ENCODE measurements at regions not wholly inside any gene's neighbourhood (a gene's known extent, or its start where the extent isn't known, plus 50 kb on each side); places are given as distances from the start of the nearest gene placed in this dataset.

DNA sequence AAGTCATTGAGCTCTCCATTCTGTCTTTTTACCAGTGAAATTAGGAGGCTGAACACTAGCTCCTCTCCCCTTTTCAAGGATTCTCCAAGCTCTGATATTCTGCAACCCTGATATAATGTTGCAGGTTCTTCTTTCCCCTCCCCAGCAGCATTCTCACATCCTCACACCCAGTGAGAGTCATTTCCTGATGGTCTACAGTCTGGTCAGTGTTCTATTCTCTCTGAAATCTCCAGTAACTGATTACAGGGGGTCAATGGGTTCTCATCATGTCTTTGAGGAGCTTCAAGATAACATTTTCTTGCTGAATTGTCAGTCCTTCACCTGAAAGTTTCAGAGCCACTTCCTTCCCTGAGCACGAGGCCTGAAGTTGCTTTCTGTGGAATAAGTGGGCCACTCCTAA lies 299.4 kb downstream of the PTEN start:
- no peaks in the 10 kb centered on the region for H3K79me1 ChIP-seq (ENCODE audit: low read depth, low read length)
- H3K23ac ChIP-seq (ENCODE audit: insufficient read length): no peak overlapping the region
- H2BK15ac ChIP-seq (ENCODE audit: low read length): no peak overlapping the region
- no peak overlapping the region for H3K18ac ChIP-seq (ENCODE audit: extremely low read depth, low read length)
- CTCF ChIA-PET (ENCODE audit: partially characterized antibody): interaction anchor here (1.7 kb wide), 1 partner anchor 12 kb away, joined by 3 read pairs; no protein-coding TSS in a partner anchor
- H3K9me3 ChIP-seq (ENCODE audit: insufficient read depth in 2 of 2, low read depth in 1 of 2, low read length in 1 of 2): no peaks in the 10 kb centered on the region
- H3K4me3 ChIP-seq (ENCODE audit: extremely low read depth in 1 of 4, insufficient read depth in 2 of 4, low read depth in 3 of 4, low read length in 4 of 4): no peak overlapping the region
- no peak overlapping the region for H4K8ac ChIP-seq (ENCODE audit: extremely low read depth, insufficient read depth, low read length)
- POLR2A ChIA-PET (ENCODE audit: partially characterized antibody): interaction anchor here (0.6 kb wide), 1 partner anchor 368 kb away, joined by 3 read pairs; no protein-coding TSS in a partner anchor
- no peaks in the 10 kb centered on the region for H3K36me3 ChIP-seq (ENCODE audit: control insufficient read depth in 2 of 4, insufficient read depth in 4 of 4, low read length in 3 of 4)
- no peak overlapping the region for H3K9ac ChIP-seq (replicated peaks in 1 of 4; ENCODE audit: extremely low read depth in 1 of 4, low read depth in 3 of 4, low read length in 3 of 4)
- H3K4ac ChIP-seq (replicated peaks; ENCODE audit: insufficient read length, low read depth, low read length): no peak overlapping the region
- H3K4me2 ChIP-seq (ENCODE audit: insufficient read depth in 1 of 2, low read depth in 2 of 2, low read length in 2 of 2): no peak overlapping the region
- no peak overlapping the region for H2BK5ac ChIP-seq (ENCODE audit: low read depth, low read length)
- no peak overlapping the region for H4K5ac ChIP-seq (ENCODE audit: insufficient read length, low read depth, low read length)
- H2BK20ac ChIP-seq (ENCODE audit: low read length): no peak overlapping the region
- DNase-seq (ENCODE audit: low read depth in 1 of 2, low spot score in 2 of 2) (no peak), FAIRE-seq (no peak)
- no peak overlapping the region for H3K14ac ChIP-seq (ENCODE audit: insufficient read length)
- no peaks in the 10 kb centered on the region for H3K79me2 ChIP-seq (ENCODE audit: control insufficient read depth in 1 of 2, insufficient read depth in 2 of 2, low read length in 2 of 2)
- H3K23me2 ChIP-seq (ENCODE audit: low read depth, low read length): no peaks in the 10 kb centered on the region
- no peak overlapping the region for H2AK5ac ChIP-seq (ENCODE audit: low read depth, low read length)
- H2BK120ac ChIP-seq (replicated peaks; ENCODE audit: low read depth, low read length): no peak overlapping the region
- no peak overlapping the region for H4K91ac ChIP-seq (replicated peaks; ENCODE audit: insufficient read length, low read length)
- no peaks in the 10 kb centered on the region for H3K27me3 ChIP-seq (replicated peaks in 1 of 4; ENCODE audit: control insufficient read depth in 3 of 4, extremely low read depth in 1 of 4, insufficient read depth in 3 of 4, low read length in 3 of 4)
- H3K27ac ChIP-seq (ENCODE audit: low read depth, low read length): no peak overlapping the region
- WGBS, 2 experiments (ENCODE audit: extremely low coverage in 1 of 2, insufficient coverage in 1 of 2, insufficient read length in 1 of 2, insufficient replicate concordance in 2 of 2, low coverage in 1 of 2, low lambda C conversion rate in 2 of 2, missing lambda C conversion rate in 1 of 2): 86% methylated on average over 1 of the region's 1 CpG; no CpG with 5 or more reads in 1 of the 2 experiments
- H3K56ac ChIP-seq (replicated peaks; ENCODE audit: insufficient read length, low read depth, low read length): no peak overlapping the region
- TF ChIP-seq, protein P1, sequence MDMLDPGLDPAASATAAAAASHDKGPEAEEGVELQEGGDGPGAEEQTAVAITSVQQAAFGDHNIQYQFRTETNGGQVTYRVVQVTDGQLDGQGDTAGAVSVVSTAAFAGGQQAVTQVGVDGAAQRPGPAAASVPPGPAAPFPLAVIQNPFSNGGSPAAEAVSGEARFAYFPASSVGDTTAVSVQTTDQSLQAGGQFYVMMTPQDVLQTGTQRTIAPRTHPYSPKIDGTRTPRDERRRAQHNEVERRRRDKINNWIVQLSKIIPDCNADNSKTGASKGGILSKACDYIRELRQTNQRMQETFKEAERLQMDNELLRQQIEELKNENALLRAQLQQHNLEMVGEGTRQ (IDR thresholded peaks at IDR 0.05; ENCODE audit: low read length): no peak
- TF ChIP-seq KDM1A (IDR thresholded peaks at IDR 0.05; ENCODE audit: borderline replicate concordance, low read length): no peak
- no peak for TF ChIP-seq BRCA1 (IDR thresholded peaks at IDR 0.05; ENCODE audit: low read depth, low read length)
- no peak for TF ChIP-seq SIRT6 (IDR thresholded peaks at IDR 0.05; ENCODE audit: low read length)
- no peak for TF ChIP-seq GABPA (IDR thresholded peaks at IDR 0.05; ENCODE audit: borderline replicate concordance, insufficient read depth, low read length)
- TF ChIP-seq, protein P2, sequence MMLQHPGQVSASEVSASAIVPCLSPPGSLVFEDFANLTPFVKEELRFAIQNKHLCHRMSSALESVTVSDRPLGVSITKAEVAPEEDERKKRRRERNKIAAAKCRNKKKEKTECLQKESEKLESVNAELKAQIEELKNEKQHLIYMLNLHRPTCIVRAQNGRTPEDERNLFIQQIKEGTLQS (IDR thresholded peaks at IDR 0.05; ENCODE audit: insufficient read depth, low read depth, low read length): no peak
- TF ChIP-seq, protein P3, sequence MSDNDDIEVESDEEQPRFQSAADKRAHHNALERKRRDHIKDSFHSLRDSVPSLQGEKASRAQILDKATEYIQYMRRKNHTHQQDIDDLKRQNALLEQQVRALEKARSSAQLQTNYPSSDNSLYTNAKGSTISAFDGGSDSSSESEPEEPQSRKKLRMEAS (IDR thresholded peaks at IDR 0.05): no peak
- no peak for TF ChIP-seq CBX5 (IDR thresholded peaks at IDR 0.05; ENCODE audit: low read depth, low read length)
- TF ChIP-seq POLR2AphosphoS5 (IDR thresholded peaks at IDR 0.05; ENCODE audit: low read depth, low read length): no peak
- no peak for TF ChIP-seq POU5F1 (IDR thresholded peaks at IDR 0.05; ENCODE audit: low read depth, low read length)
- no peak for TF ChIP-seq SP2 (IDR thresholded peaks at IDR 0.05; ENCODE audit: low read length)
- H3K4me1 ChIP-seq (replicated peaks in 1 of 4; ENCODE audit: control insufficient read depth in 3 of 4, insufficient read depth in 4 of 4, low read length in 3 of 4): peaks cover 0 to 3% (median 0%) of the 10 kb centered on the region in 4 experiments; a peak in 2 of 7 replicates
- no peak overlapping the region for H2AFZ ChIP-seq (ENCODE audit: low read length)
- H2BK12ac ChIP-seq (ENCODE audit: low read depth, low read length): no peak overlapping the region
- no peaks in the 10 kb centered on the region for H4K20me1 ChIP-seq (replicated peaks in 1 of 2; ENCODE audit: control insufficient read depth in 1 of 2, insufficient read depth in 2 of 2, low read length in 2 of 2)

Data from H1 (cell line).